Activated CD4-positive, alpha-beta T cell treated with anti-CD3 and anti-CD28 coated beads, Interleukin-2, amount 10 ng/mL, durations not matched to agents 24 days and 14 days (primary cell): ENCODE measurements at regions not wholly inside any gene's neighbourhood (a gene's known extent, or its start where the extent isn't known, plus 50 kb on each side); places are given as distances from the start of the nearest gene placed in this dataset.
"Not testable (repeated sequence)": the region's sequence is repeated elsewhere in the genome, so short reads cannot be mapped to it uniquely, and the experiment has no call there.

ENCODE experiments used
- DNase-seq: peaks from one replicate; pipeline ENCODE4 v3.0.0; 2022
- H3K27ac Mint-ChIP-seq: one replicate; pipeline ENCODE4 v1.8.0; 2022; ENCODE audit warnings: mild to moderate bottlenecking, mixed read lengths
- H3K27me3 Mint-ChIP-seq: one replicate; pipeline ENCODE4 v1.8.0; 2022; ENCODE audit warnings: mixed read lengths
- H3K36me3 Mint-ChIP-seq: one replicate; pipeline ENCODE4 v1.8.0; 2022; ENCODE audit warnings: low read depth, mild to moderate bottlenecking, mixed read lengths
- H3K4me1 Mint-ChIP-seq: one replicate; pipeline ENCODE4 v1.8.0; 2021; ENCODE audit warnings: mixed read lengths
- H3K4me3 Mint-ChIP-seq: one replicate; pipeline ENCODE4 v1.8.0; 2022; ENCODE audit warnings: mild to moderate bottlenecking, moderate library complexity, mixed read lengths
- H3K9me3 Mint-ChIP-seq: one replicate; pipeline ENCODE4 v1.8.0; 2021; ENCODE audit warnings: mixed read lengths
- intact Hi-C: fragments of 100-400 bp; cut with micrococcal nuclease; formaldehyde crosslinking; loops from one replicate; pipeline ENCODE4 v1.15.1; 2023

- H3K27ac Mint-ChIP-seq, H3K4me1 Mint-ChIP-seq, intact Hi-C loops, H3K9me3 Mint-ChIP-seq, H3K36me3 Mint-ChIP-seq, H3K4me3 Mint-ChIP-seq, H3K27me3 Mint-ChIP-seq: not testable (repeated sequence)
- DNase-seq: peak; percentile 53
Observed at GRCh38 chr2:87417147-87417546, 330.7 kb upstream of the PLGLB2 start.

GRCh38 chr2:87417742-87418567, 329.9 kb upstream of the PLGLB2 start:
- not testable (repeated sequence) for H3K27me3 Mint-ChIP-seq

GRCh38 chr2:87418823-87419822, 328.8 kb upstream of the PLGLB2 start:
- H3K27ac Mint-ChIP-seq, intact Hi-C loops, H3K9me3 Mint-ChIP-seq, H3K4me1 Mint-ChIP-seq, H3K36me3 Mint-ChIP-seq, H3K4me3 Mint-ChIP-seq, H3K27me3 Mint-ChIP-seq: not testable (repeated sequence)
- peak; percentile 63 for DNase-seq

More at GRCh38 chr2:87417742-87418567, 329.9 kb upstream of the PLGLB2 start:
- H3K36me3 Mint-ChIP-seq, H3K9me3 Mint-ChIP-seq, intact Hi-C loops, H3K27ac Mint-ChIP-seq, H3K4me3 Mint-ChIP-seq, H3K4me1 Mint-ChIP-seq: not testable (repeated sequence)
- peak; percentile 43 for DNase-seq

- H3K36me3 Mint-ChIP-seq, H3K27me3 Mint-ChIP-seq, intact Hi-C loops, DNase-seq, H3K27ac Mint-ChIP-seq, H3K9me3 Mint-ChIP-seq, H3K4me1 Mint-ChIP-seq, H3K4me3 Mint-ChIP-seq: not testable (repeated sequence)
Observed at GRCh38 chr2:87419980-87420379, 327.9 kb upstream of the PLGLB2 start.

GRCh38 chr2:87420954-87421353, 326.9 kb upstream of the PLGLB2 start:
- H3K27me3 Mint-ChIP-seq, DNase-seq, H3K4me3 Mint-ChIP-seq, intact Hi-C loops, H3K36me3 Mint-ChIP-seq, H3K27ac Mint-ChIP-seq, H3K4me1 Mint-ChIP-seq, H3K9me3 Mint-ChIP-seq: not testable (repeated sequence)

- H3K36me3 Mint-ChIP-seq, H3K27ac Mint-ChIP-seq, intact Hi-C loops, H3K27me3 Mint-ChIP-seq, H3K4me1 Mint-ChIP-seq, H3K4me3 Mint-ChIP-seq, H3K9me3 Mint-ChIP-seq: not testable (repeated sequence)
- DNase-seq: peak; percentile 44
Observed at GRCh38 chr2:87423796-87424762, 323.8 kb upstream of the PLGLB2 start.

GRCh38 chr2:87424763-87425154, 323.1 kb upstream of the PLGLB2 start:
- peak; percentile 45 for DNase-seq
- H3K4me3 Mint-ChIP-seq, H3K36me3 Mint-ChIP-seq, H3K27me3 Mint-ChIP-seq, intact Hi-C loops, H3K9me3 Mint-ChIP-seq, H3K27ac Mint-ChIP-seq, H3K4me1 Mint-ChIP-seq: not testable (repeated sequence)

- H3K27ac Mint-ChIP-seq, H3K4me1 Mint-ChIP-seq, H3K9me3 Mint-ChIP-seq, H3K36me3 Mint-ChIP-seq, H3K27me3 Mint-ChIP-seq, intact Hi-C loops, H3K4me3 Mint-ChIP-seq: not testable (repeated sequence)
- peak; percentile 54 for DNase-seq
Observed at GRCh38 chr2:87425191-87425590, 322.7 kb upstream of the PLGLB2 start.

- H3K27me3 Mint-ChIP-seq, H3K4me3 Mint-ChIP-seq, H3K9me3 Mint-ChIP-seq, H3K36me3 Mint-ChIP-seq, H3K4me1 Mint-ChIP-seq, intact Hi-C loops, H3K27ac Mint-ChIP-seq: not testable (repeated sequence)
- DNase-seq: peak; percentile 48
Observed at GRCh38 chr2:87425717-87426116, 322.2 kb upstream of the PLGLB2 start.

GRCh38 chr2:87428452-87429130, 319.3 kb upstream of the PLGLB2 start:
- intact Hi-C loops, H3K4me1 Mint-ChIP-seq, H3K9me3 Mint-ChIP-seq, H3K4me3 Mint-ChIP-seq, H3K27ac Mint-ChIP-seq, H3K36me3 Mint-ChIP-seq, H3K27me3 Mint-ChIP-seq: not testable (repeated sequence)
- peak; percentile 58 for DNase-seq

- H3K36me3 Mint-ChIP-seq, H3K4me3 Mint-ChIP-seq, intact Hi-C loops, H3K27ac Mint-ChIP-seq, H3K9me3 Mint-ChIP-seq, H3K27me3 Mint-ChIP-seq, H3K4me1 Mint-ChIP-seq: not testable (repeated sequence)
- peak; percentile 52 for DNase-seq
Observed at GRCh38 chr2:87429206-87429930, 318.5 kb upstream of the PLGLB2 start.

GRCh38 chr2:87429931-87430275, 318.0 kb upstream of the PLGLB2 start:
- H3K9me3 Mint-ChIP-seq, intact Hi-C loops, H3K36me3 Mint-ChIP-seq, H3K27me3 Mint-ChIP-seq, H3K27ac Mint-ChIP-seq, H3K4me1 Mint-ChIP-seq, DNase-seq, H3K4me3 Mint-ChIP-seq: not testable (repeated sequence)

- H3K27ac Mint-ChIP-seq, H3K27me3 Mint-ChIP-seq, intact Hi-C loops, H3K4me3 Mint-ChIP-seq, H3K36me3 Mint-ChIP-seq, H3K4me1 Mint-ChIP-seq, H3K9me3 Mint-ChIP-seq: not testable (repeated sequence)
- DNase-seq: peak; percentile 18
Observed at GRCh38 chr2:87431051-87431450, 316.8 kb upstream of the PLGLB2 start.
